ENCODE measurements at regions not wholly inside any gene's neighbourhood (a gene's known extent, or its start where the extent isn't known, plus 50 kb on each side); places are given as distances from the start of the nearest gene placed in this dataset.

- TF ChIP-seq CTCF (IDR thresholded peaks at IDR 0.05; ENCODE audit: insufficient read depth, low read length) = no peak
- no peak for TF ChIP-seq REST (IDR thresholded peaks at IDR 0.05; ENCODE audit: insufficient replicate concordance, low read depth)
- TF ChIP-seq POLR2AphosphoS5 (IDR thresholded peaks at IDR 0.05; ENCODE audit: low read depth) = no peak
Measured at GRCh38 chr3:107082527-107082926, 294.7 kb upstream of the CCDC54 start.

Measured in HL-60 (cell line).